ENCODE measurements at regions not wholly inside any gene's neighbourhood (a gene's known extent, or its start where the extent isn't known, plus 50 kb on each side); places are given as distances from the start of the nearest gene placed in this dataset.

- no peak overlapping the region for H3K27ac ChIP-seq
- WGBS, 3 donors, result 92 to 93% (median 92%) methylated on average over 14 of the region's 14 CpGs
- no peaks in the 10 kb centered on the region for H3K4me1 ChIP-seq
- no peak overlapping the region for H3K4me3 ChIP-seq
- no peaks in the 10 kb centered on the region for H3K36me3 ChIP-seq (ENCODE audit: insufficient read depth in 1 of 2, low read depth in 1 of 2)
- ATAC-seq (no peak), DNase-seq (no peak)
- no peaks in the 10 kb centered on the region for H3K9me3 ChIP-seq
- TF ChIP-seq CTCF (IDR thresholded peaks at IDR 0.05), result no peak
- intact Hi-C loops (cut with DNase I), result no loop called here
- H3K27me3 ChIP-seq (ENCODE audit: insufficient read depth in 3 of 3, low read length in 2 of 3), result no peaks in the 10 kb centered on the region
These were observed 104.4 kb downstream of the MRPL14 start for GRCh38 chr6:44022671-44023352.

- no peak for ATAC-seq
- intact Hi-C loops (cut with DNase I), result no loop called here
- DNase-seq, result no peak
- Histone ChIP-seq H3K4me3 (no peak overlapping the region), H3K27ac (no peak overlapping the region), H3K27me3 (ENCODE audit: insufficient read depth in 3 of 3, low read length in 2 of 3) (no peaks in the 10 kb centered on the region), H3K9me3 (no peaks in the 10 kb centered on the region), H3K4me1 (no peaks in the 10 kb centered on the region), H3K36me3 (ENCODE audit: insufficient read depth in 1 of 2, low read depth in 1 of 2) (no peaks in the 10 kb centered on the region)
- no peak for TF ChIP-seq CTCF (IDR thresholded peaks at IDR 0.05)
- WGBS, 3 donors, result 84 to 89% (median 86%) methylated on average over 7 of the region's 7 CpGs
These were observed 105.0 kb downstream of the MRPL14 start for GRCh38 chr6:44022296-44022661.

- Histone ChIP-seq H3K4me1 (no peaks in the 10 kb centered on the region), H3K27me3 (ENCODE audit: insufficient read depth in 3 of 3, low read length in 2 of 3) (no peaks in the 10 kb centered on the region), H3K27ac (no peak overlapping the region), H3K9me3 (no peaks in the 10 kb centered on the region), H3K4me3 (no peak overlapping the region), H3K36me3 (ENCODE audit: insufficient read depth in 1 of 2, low read depth in 1 of 2) (no peaks in the 10 kb centered on the region)
- DNase-seq (no peak), ATAC-seq (no peak)
- no peak for TF ChIP-seq CTCF (IDR thresholded peaks at IDR 0.05)
- intact Hi-C loops (cut with DNase I), result no loop called here
- 88 to 90% (median 90%) methylated on average over 9 of the region's 9 CpGs for WGBS, 3 donors
These were observed 105.5 kb downstream of the MRPL14 start for GRCh38 chr6:44021589-44022295.

- ATAC-seq (no peak), DNase-seq (no peak)
- intact Hi-C loops (cut with DNase I), result no loop called here
- H3K36me3 ChIP-seq (ENCODE audit: insufficient read depth in 1 of 2, low read depth in 1 of 2), result no peaks in the 10 kb centered on the region
- H3K27ac ChIP-seq, result no peak overlapping the region
- H3K4me1 ChIP-seq, result no peaks in the 10 kb centered on the region
- H3K27me3 ChIP-seq (ENCODE audit: insufficient read depth in 3 of 3, low read length in 2 of 3), result no peaks in the 10 kb centered on the region
- no peak for TF ChIP-seq CTCF (IDR thresholded peaks at IDR 0.05)
- H3K4me3 ChIP-seq, result no peak overlapping the region
- no peaks in the 10 kb centered on the region for H3K9me3 ChIP-seq
- WGBS, 3 donors, result 94 to 97% (median 97%) methylated on average over 12 of the region's 12 CpGs
These were observed 106.4 kb downstream of the MRPL14 start for GRCh38 chr6:44020664-44021425.
